SKM-1 (cell line): ENCODE measurements at regions not wholly inside any gene's neighbourhood (a gene's known extent, or its start where the extent isn't known, plus 50 kb on each side); places are given as distances from the start of the nearest gene placed in this dataset.

ENCODE experiments used
- DNase-seq: peaks from one replicate; lab custom pipeline; 2025; ENCODE audit not compliant: unreplicated experiment; lab: John Stamatoyannopoulos, UW

DNA sequence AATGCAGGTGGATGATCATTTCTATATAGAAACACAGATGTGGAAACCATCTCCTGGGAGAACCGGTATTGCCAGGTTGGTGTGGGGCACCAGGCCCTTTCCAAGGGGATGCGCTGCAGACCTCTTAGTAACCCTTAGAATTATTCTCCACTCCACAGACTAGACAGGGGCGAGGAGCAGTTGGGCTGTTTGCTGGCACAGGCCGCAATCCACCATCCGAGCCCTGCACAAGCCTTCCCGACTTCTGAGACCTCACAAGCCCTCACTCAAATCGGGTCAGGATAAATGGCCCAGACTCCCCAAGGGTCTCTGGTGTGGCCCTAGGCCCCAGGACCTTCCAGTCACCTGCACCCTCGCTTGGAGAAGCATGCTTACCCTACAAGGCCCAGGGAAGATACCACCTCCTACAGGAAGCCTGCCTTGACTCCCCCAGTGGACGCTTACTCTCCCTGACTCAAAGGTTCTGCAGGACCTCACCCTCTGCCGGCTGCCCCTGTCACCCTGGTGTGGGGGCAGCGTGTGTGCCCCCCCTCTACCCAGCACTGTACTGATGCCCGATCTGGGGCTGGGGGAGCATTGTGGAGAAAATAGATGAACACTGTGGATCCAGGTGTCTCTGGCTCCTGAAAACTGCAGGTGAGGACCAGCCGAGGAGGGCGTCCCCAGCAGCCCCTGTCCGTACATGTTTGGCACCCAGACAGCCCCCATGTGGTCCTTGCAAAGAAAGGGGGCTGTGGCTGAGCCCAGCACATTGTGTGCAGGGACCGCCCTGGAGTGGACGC is 49.8 kb upstream of the ACSF3 start:
- DNase-seq = no peak
